ENCODE measurements at regions not wholly inside any gene's neighbourhood (a gene's known extent, or its start where the extent isn't known, plus 50 kb on each side); places are given as distances from the start of the nearest gene placed in this dataset.
A peak's percentile ranks its signal among the peaks of the same experiment; 100 is the strongest.
"Not testable (repeated sequence)": the region's sequence is repeated elsewhere in the genome, so short reads cannot be mapped to it uniquely, and the experiment has no call there.

- intact Hi-C loops (cut with micrococcal nuclease); H3K4me1 Mint-ChIP-seq (ENCODE audit: low read depth); ATAC-seq; H3K27me3 Mint-ChIP-seq; H3K27ac Mint-ChIP-seq; H3K36me3 Mint-ChIP-seq (ENCODE audit: low read depth); CTCF ChIA-PET; H3K4me3 Mint-ChIP-seq; POLR2A ChIA-PET; DNase-seq; H3K9me3 Mint-ChIP-seq: not testable (repeated sequence)
These were observed 56.1 kb upstream of the IQSEC3 start for GRCh38 chr12:10453-10852.

GRCh38 chr12:10879-11812 is 55.4 kb upstream of the IQSEC3 start:
- ATAC-seq, CTCF ChIA-PET, H3K9me3 Mint-ChIP-seq: not testable (repeated sequence)

GRCh38 chr12:12306-12705 is 54.3 kb upstream of the IQSEC3 start:
- DNase-seq; H3K4me1 Mint-ChIP-seq (ENCODE audit: low read depth); ATAC-seq; intact Hi-C loops (cut with micrococcal nuclease); POLR2A ChIA-PET; H3K27ac Mint-ChIP-seq; CTCF ChIA-PET; H3K9me3 Mint-ChIP-seq; H3K36me3 Mint-ChIP-seq (ENCODE audit: low read depth); H3K4me3 Mint-ChIP-seq; H3K27me3 Mint-ChIP-seq: not testable (repeated sequence)

More at GRCh38 chr12:10879-11812, 55.4 kb upstream of the IQSEC3 start:
- H3K4me1 Mint-ChIP-seq (ENCODE audit: low read depth); H3K36me3 Mint-ChIP-seq (ENCODE audit: low read depth); DNase-seq; intact Hi-C loops (cut with micrococcal nuclease); H3K27me3 Mint-ChIP-seq; H3K27ac Mint-ChIP-seq; H3K4me3 Mint-ChIP-seq; POLR2A ChIA-PET: not testable (repeated sequence)
- peak; percentile 24 for TF ChIP-seq CTCF (IDR thresholded peaks at IDR 0.05)

GRCh38 chr12:12725-13640 is 53.6 kb upstream of the IQSEC3 start:
- H3K9me3 Mint-ChIP-seq; H3K27ac Mint-ChIP-seq; H3K36me3 Mint-ChIP-seq (ENCODE audit: low read depth); H3K27me3 Mint-ChIP-seq; DNase-seq; H3K4me1 Mint-ChIP-seq (ENCODE audit: low read depth); POLR2A ChIA-PET; ATAC-seq; H3K4me3 Mint-ChIP-seq; CTCF ChIA-PET; intact Hi-C loops (cut with micrococcal nuclease): not testable (repeated sequence)

- H3K27ac Mint-ChIP-seq; CTCF ChIA-PET; DNase-seq; POLR2A ChIA-PET; H3K27me3 Mint-ChIP-seq; intact Hi-C loops (cut with micrococcal nuclease); H3K4me1 Mint-ChIP-seq (ENCODE audit: low read depth); H3K4me3 Mint-ChIP-seq; H3K36me3 Mint-ChIP-seq (ENCODE audit: low read depth); H3K9me3 Mint-ChIP-seq; ATAC-seq: not testable (repeated sequence)
These were observed 52.7 kb upstream of the IQSEC3 start for GRCh38 chr12:13841-14240.

GRCh38 chr12:14696-15095 is 51.9 kb upstream of the IQSEC3 start:
- H3K4me3 Mint-ChIP-seq; H3K27ac Mint-ChIP-seq; ATAC-seq; CTCF ChIA-PET; H3K27me3 Mint-ChIP-seq; H3K4me1 Mint-ChIP-seq (ENCODE audit: low read depth); DNase-seq; H3K9me3 Mint-ChIP-seq; H3K36me3 Mint-ChIP-seq (ENCODE audit: low read depth); POLR2A ChIA-PET; intact Hi-C loops (cut with micrococcal nuclease): not testable (repeated sequence)

GRCh38 chr12:15381-15780 is 51.2 kb upstream of the IQSEC3 start:
- not testable (repeated sequence) for H3K4me3 Mint-ChIP-seq; H3K36me3 Mint-ChIP-seq (ENCODE audit: low read depth)

GRCh38 chr12:16019-16418 is 50.5 kb upstream of the IQSEC3 start:
- DNase-seq; H3K27me3 Mint-ChIP-seq; H3K4me1 Mint-ChIP-seq (ENCODE audit: low read depth); ATAC-seq; POLR2A ChIA-PET; intact Hi-C loops (cut with micrococcal nuclease); H3K36me3 Mint-ChIP-seq (ENCODE audit: low read depth); H3K27ac Mint-ChIP-seq; CTCF ChIA-PET; H3K4me3 Mint-ChIP-seq; H3K9me3 Mint-ChIP-seq: not testable (repeated sequence)

More at GRCh38 chr12:15381-15780, 51.2 kb upstream of the IQSEC3 start:
- ATAC-seq; H3K9me3 Mint-ChIP-seq; POLR2A ChIA-PET; H3K27me3 Mint-ChIP-seq; H3K4me1 Mint-ChIP-seq (ENCODE audit: low read depth); intact Hi-C loops (cut with micrococcal nuclease); DNase-seq; H3K27ac Mint-ChIP-seq; CTCF ChIA-PET: not testable (repeated sequence)

- H3K27me3 Mint-ChIP-seq; H3K4me3 Mint-ChIP-seq; H3K9me3 Mint-ChIP-seq; ATAC-seq; DNase-seq; H3K27ac Mint-ChIP-seq; H3K4me1 Mint-ChIP-seq (ENCODE audit: low read depth); intact Hi-C loops (cut with micrococcal nuclease); POLR2A ChIA-PET; CTCF ChIA-PET; H3K36me3 Mint-ChIP-seq (ENCODE audit: low read depth): not testable (repeated sequence)
These were observed 50.0 kb upstream of the IQSEC3 start for GRCh38 chr12:16541-16940.
